GM21367 (cell line): ENCODE measurements at regions not wholly inside any gene's neighbourhood (a gene's known extent, or its start where the extent isn't known, plus 50 kb on each side); places are given as distances from the start of the nearest gene placed in this dataset.
"Not testable (repeated sequence)": the region's sequence is repeated elsewhere in the genome, so short reads cannot be mapped to it uniquely, and the experiment has no call there.

Experiments
- ATAC-seq: cut with Tn5 transposase; IDR thresholded peaks from one replicate; pipeline ENCODE4 v1.9.1; 2021; ENCODE audit not compliant: unreplicated experiment

DNA sequence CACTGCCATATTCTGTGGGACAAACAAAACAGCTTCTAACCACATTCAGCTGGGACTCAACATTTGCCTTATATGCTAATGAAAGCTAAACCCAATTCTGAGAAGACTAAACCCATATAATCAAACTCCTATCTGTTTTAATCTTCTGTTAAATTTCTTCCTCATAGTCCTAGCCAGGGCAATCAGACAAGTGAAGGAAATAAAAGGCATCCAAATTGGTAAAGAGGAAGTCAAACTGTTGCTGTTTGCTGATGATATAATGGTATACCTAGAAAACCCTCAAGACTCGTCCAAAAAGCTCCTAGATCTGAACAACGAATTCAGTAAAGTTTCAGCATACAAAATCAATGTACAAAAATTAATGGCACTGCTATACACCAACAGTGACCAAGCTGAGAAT is 157.1 kb downstream of the PHLDA1 start:
- ATAC-seq = no peak

DNA sequence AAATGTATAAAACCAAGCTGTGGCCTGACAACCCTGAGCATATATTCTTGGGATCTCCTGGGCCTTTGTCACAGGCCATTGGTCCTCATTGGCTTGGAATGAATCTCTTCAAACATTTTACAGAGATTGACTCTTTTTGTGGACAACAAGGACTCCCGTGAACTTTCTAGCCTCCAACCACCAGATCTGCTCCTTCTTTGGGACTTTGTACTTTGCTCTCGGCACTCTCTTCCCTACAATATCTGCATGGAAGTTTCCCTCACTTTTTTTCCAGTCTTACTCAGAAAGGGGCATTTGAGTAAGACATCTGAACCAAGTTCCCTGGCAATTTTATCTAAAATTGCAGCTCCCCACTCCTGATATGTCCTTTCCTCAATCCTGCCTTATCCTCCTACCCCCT is 158.8 kb downstream of the PHLDA1 start:
- ATAC-seq = no peak

DNA sequence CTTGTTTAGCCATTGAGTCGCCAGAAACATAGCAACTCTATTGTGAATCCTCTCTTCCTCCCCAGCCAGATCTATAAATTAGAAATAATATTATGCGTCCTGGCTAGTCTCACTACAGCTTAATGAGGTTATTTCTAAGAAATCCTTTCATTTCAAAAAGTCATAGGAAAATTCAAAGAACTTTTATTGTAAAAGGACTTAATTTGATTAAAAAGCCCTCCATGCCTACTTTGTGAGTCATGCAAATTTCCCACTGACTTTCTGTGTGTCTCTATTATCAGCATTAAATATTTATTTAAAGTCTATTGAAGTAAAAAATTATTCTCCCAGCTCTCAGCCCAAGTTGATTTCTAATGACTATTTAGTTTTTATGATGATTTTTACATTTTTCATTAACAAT is 160.7 kb downstream of the PHLDA1 start:
- no peak for ATAC-seq

DNA sequence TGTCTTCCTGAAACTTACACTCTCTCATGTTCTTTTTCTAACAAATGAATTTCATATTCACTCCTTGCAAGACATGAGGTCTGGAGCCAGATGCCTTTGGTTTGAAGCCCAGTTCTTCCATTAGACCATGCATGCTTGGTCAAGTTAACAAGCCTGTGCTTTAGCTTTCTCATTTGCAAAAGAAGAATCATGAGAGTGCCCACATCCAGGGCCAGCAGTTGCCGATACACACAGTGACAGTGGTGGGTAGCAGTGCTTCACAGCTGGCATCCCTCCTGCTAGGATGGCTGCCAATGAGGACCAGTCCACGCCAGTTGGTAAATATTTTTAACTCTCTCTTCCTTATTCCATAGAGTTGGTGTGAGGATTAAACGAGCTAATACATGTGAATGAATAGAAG is 163.1 kb downstream of the PHLDA1 start:
- no peak for ATAC-seq

DNA sequence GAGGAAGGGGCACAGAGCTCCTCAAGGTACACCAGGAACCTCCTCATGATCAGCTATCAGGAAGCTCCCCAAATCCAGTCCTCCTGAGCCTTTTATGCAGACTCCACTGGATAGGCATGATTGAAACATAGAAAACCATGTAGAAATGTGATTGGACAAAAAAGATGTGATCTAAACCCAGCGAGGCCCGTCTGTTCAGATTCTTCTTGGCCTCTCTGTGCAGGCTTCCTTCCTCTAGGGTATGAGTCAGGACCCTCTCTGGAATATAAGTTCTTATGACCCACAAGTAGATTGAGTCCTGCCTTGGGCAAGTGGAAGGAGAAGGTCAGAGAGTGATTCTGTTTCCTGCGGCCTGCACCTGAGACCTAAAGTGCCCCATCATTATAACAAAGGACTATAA is 166.3 kb downstream of the PHLDA1 start:
- no peak for ATAC-seq

DNA sequence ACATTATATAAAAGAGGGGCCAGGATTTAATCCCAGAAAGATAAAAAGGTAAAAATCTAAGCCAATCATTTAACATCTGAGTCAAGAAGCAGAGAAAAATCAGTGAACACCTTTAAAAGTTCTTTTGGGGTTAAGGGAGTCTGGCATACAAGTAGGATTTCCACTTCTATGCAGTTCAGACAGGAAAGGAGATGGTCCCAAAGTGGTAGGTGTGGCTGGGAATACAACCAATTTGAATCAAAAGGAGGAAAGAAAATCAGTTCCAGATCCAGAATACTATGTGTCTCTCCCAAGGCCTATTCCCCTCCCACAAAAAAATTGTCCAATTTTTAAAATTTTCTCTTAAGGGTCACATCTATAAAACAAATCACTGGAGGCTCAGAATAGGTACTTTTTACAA is 167.4 kb downstream of the PHLDA1 start:
- no peak for ATAC-seq

DNA sequence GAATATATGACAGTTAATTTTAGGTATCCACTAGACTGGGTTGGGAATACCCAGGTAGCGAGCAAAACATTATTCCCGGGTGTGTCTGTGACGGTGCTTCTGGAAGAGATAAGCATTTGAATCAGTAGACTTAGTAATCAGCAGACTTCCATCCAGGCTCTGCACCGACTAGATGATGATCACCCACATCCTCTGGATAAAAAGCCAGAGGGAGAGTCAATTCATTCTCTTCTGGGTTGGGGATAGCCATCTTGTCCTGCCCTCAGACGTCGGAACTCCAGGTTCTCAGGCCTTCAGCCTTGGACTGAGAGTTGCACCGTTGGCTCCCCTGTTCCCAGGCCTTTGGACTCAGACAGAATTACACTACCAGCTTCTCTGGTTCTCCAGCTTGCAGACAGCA is 168.0 kb downstream of the PHLDA1 start:
- no peak for ATAC-seq

DNA sequence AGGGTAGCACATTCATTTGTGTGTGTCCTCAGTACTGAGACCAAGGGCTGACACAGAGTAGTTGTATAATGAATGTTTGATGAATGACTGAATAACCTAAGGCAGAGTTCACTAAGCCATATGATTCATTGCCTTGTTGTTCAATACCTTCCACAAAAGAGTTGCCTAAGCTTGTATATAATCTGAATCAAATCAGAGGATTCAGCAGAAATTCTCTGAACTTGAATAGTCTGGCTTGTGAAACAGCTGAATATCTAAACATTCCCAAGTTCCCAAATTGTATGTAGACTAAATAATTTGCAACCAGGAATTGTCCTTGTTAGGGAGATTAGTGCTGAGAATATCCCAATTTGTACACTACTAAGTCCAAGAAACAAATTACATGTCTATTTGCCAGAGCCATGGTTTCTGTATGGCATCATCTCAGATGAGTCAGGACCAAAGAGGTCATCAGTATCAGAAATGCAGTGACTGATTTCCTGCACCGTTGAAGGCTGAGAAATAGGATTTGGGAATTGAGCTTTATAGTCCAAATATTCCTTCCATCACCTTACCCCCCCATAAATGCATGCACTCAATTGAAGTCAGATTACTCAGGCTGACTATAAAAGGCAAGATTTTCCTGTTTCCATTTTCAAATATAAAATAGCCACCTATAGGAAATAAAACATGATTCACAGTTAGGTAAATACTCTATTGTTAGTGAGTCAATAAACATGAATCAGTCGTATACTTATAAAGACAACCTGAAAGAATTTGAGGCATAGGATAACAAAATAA is 168.7 kb downstream of the PHLDA1 start:
- no peak for ATAC-seq

DNA sequence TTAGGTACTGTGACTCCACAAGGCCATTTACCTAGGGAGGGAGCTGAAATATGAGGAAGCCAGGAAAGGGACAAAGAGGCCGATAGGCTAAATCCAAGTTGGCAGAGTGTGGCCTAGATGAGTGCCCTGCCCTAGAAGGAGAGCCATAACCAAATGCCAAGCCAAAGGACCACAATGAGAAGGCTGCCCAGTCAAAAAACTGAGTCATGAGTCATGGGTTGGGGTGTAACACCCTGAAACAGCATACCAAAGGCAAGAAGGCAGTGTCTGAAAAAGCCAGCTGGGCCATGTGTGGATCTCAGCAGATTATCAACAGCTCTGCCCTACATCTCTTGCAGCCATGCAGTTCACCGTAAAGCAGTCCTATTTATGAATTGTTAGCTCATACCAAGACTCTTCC is 171.7 kb downstream of the PHLDA1 start:
- ATAC-seq = no peak

DNA sequence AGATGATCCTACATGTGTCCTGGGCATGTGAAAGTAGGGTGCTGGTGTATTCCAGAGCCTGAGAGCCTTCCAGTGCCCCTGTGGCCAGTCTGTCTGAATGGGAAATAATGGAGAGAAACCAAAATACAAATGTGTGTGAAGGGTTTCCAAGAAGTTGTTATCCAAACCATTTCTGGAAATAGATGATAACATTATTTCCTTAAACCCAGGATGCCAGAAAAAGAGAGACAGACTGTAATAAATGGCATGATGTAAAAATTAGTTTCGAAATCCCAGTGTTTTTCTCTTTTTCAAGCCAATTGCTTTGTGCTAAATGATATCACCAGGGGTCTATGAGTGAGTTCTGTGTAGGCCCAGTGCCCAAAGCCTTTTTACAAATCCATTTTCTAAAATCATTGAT is 175.3 kb downstream of the PHLDA1 start:
- ATAC-seq = no peak

DNA sequence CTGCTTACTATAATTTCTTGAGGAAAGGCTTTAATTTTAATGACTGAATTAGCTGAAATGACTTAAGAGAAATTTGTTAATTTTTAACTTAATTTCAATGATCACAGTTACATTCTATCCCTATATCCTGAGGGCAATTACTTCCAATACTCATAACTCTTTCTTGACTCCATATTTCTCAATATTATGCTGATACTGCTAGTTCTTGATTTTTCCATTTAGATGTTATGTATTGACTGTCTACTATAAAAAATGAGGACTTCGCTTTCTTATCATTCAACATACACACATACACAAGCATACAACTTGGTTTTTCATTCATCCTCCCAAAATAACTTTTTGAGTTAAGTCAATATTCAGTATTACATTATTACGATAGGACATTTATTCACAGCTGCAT is 176.2 kb downstream of the PHLDA1 start:
- ATAC-seq = no peak

DNA sequence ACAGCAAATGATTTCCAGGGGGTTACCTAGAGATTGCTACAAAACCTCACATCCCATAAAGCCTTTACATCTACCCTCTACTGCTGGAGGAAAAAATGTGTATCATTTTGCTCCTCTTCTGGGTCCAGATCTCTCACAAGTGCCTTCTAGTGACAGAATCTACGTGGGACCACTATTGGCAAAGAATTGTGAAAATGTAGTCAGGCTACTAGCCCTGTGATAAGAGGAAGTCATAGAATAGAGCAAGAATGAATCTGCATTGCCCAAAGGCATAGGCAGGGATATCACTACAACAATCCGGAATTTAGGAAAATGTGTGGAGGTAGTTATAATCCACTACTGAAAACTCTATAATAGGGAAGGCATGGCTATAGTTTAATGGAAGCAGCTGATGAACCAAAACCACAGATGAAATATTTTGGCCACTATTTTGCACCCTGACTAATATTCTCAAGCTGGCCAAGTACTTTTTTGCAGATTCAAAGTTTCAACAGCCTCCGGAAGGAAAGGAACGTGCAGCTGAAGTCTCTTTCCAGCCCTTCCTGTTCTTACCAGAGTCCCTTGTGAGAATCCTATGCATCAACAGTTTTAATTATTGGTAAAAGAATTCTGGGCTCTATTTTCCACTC is 176.8 kb downstream of the PHLDA1 start:
- no peak for ATAC-seq

DNA sequence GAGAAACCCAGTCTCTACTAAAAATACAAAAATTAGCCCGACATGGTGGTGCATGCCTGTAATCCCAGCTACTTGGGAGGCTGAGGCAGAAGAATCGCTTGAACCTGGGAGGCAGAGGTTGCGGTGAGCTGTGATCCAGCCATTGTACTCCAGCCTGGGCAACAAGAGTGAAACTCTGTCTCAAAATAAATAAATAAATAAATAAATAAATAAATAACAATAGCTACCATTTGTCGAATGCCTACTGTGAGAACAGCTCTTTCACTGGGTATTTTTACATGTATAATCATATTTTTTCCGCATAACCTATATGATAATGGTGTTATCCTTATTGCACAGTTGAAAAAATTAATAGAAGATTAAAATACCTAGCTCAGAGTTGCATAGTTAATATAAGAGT is 177.4 kb downstream of the PHLDA1 start:
- not testable (repeated sequence) for ATAC-seq

DNA sequence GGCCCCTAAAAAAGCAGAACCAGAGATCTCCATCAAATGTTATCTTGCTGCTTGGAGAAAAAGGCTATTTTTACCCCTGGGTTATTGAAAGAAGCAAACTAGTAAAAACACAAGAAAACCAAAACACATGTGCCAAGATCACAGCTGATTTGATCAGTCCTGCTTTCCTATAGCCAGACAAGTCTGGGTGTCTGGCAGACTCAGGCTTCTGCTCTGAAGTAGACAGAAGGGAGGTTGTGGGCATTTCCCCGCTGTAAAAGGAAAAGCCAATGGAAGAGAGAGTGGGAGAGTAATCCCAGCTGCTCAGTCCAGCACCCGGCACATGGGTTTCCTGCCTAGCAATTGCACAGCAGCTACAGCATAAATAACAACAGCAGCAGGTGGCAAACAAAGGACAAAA is 177.9 kb downstream of the PHLDA1 start:
- no peak for ATAC-seq

DNA sequence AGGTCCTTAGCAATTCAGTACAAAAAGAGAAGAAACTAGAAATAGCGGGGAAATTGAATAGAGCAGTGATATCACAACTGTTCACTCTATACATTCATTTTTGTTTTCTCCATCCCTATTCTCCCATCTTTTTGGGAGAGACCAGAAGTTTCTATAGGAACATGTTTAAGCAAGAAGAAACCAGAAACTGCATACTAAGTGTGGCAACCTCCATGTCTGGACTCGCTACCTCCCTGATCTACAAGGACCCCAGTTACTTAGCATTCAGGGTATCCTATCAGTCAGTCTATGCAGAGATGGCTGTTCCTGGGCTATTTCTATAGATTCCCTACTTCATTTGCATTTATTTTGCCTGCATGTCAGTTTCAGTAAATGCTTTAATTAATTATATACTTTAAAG is 178.6 kb downstream of the PHLDA1 start:
- ATAC-seq = no peak

DNA sequence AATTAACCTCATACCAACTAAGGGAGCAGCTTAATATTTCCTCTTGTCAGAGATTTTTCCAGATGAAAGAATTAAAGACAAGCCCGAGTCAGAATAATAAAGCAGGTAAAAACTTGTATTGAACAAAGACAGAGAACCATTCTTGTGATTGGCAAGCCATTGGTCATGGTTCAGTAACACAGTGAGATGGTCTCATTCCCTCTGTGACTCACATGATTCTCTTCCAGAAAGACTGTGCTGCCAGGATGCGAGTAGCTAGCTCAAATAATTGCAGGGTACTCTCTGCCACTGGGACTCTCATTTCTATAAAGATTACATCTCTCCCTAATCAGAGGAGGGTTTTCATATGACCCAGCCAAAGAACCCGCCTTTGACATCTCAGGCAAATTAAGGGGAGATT is 179.4 kb downstream of the PHLDA1 start:
- ATAC-seq = no peak

DNA sequence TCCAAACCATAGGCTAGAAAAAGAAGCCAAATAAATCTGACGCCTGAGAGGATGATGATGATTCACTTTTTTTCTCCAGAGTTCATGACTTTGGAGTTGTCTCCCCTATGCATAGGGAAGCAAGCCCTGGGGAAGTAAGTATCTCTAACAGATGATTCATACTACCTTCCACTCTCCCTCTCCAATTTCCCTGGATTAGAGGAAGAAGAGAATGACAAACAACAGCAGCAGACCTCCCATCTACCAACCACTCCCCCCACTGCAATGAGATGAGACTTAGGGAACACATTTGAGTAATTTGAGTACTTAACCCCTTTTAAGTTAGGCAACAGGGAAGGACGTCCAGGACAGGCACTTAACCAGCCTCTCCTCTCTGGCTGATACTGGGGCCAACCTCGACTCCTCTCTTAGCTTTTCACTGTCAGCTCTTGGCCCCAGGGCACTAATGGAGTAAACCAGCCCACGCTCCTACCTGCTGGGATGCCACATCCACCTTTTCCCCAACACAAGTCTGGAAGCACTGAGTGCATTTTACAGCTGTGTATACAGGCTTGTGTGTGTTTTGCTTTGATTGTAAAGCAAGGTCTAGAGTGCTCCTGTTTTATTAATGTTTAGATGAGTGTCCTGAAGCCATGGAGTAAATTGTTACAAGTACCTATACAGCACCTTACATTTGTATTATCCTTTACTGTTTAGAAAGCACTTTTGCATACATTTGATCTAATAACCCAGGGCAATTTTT is 180.7 kb downstream of the PHLDA1 start:
- ATAC-seq = no peak

DNA sequence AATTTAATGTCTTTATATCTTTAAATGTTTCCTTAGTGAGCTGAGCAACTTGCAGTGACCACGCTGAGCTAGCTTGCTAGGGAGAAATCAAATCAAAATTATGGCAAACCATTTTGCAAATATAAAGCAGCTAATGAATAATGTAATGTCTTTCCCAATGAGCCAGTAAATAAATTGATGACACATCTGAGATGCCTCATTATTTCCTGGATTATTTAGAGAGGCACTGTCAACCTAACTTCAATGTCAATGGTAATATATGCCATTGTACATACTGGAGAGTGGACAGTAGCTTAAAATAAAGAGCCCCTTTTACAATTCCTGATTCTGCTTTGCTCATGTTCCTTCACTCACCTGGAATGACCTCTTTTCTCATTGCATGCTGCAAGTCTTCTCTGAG is 182.6 kb downstream of the PHLDA1 start:
- ATAC-seq = no peak

DNA sequence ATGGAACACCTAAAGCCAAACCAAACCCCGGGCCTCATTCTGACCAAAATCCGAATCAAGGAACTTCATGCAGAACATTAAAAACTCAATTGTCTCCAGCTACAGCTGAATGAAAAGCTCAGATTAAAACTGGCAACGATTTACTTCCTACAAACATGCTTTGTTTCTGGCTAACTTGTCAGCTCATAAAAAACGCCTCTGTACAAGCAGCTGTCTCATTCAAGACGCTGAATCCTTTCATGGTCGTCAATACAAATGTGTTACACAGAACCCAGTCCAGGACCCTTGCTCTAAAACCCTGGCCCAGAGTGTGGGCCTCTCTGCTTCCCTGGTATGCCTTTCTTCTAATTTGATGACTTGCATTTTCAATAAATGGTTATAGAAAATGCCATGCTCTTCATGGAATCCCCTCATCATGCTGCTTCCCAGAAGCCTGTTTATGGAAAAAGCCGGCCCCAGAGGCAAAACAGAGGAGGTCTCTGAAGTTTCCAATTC is 183.1 kb downstream of the PHLDA1 start:
- ATAC-seq = no peak

DNA sequence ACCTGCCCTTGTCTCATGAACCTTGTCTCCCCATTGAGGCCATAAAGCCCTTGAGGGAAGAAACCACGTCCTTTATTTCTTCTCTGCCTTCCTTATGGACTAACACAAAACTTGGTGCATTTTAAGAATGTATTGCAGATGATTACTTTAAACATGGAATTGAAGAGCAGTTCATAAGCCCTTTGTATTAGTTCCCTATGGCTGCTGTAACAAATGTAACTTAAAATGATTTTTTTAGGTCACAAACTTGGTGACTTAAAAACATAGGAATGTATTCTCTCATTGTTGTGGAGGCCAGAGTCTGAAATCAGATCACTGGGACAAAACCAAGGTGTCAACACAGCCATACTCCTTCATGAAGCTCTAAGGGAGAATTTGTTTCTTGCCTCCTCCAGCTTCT is 185.5 kb downstream of the PHLDA1 start:
- ATAC-seq = no peak

DNA sequence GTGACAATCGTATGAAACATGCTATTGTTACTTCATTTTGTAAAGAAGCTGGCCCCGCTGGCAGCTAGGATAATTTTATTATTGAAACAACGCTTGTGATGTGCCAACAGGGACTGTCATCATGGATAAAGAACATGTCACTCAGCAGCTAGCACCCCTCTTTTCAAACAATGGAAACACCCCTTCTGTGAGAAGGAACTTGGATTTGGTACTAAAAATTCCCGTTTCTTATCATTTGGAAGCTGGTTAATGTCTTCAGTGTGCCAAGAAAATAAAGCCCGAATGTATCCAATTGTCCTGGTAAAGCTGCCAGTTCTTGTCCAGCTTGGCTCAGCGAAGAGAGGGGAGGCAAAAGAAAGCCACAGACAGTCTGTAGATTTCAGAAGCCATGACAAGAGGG is 186.6 kb downstream of the PHLDA1 start:
- no peak for ATAC-seq
